ENCODE measurements at regions not wholly inside any gene's neighbourhood (a gene's known extent, or its start where the extent isn't known, plus 50 kb on each side); places are given as distances from the start of the nearest gene placed in this dataset.

GRCh38 chr10:89086801-89087521, 96.4 kb downstream of the FAS start:
- H4K20me1 ChIP-seq (ENCODE audit: insufficient read depth, low read length): no peaks in the 10 kb centered on the region
- H2AFZ ChIP-seq (ENCODE audit: low read depth, low read length): peak overlapping the region; percentile 66
- no peaks in the 10 kb centered on the region for H3K27me3 ChIP-seq (ENCODE audit: insufficient read depth, low read length, poor library complexity)
- no peaks in the 10 kb centered on the region for H3K79me2 ChIP-seq (ENCODE audit: insufficient read depth, low read length)
- H3K4me2 ChIP-seq (ENCODE audit: insufficient read depth, low read length): peak overlapping the region; percentile 45
- H3K27ac ChIP-seq (ENCODE audit: low read length): peak overlapping the region; percentile 70
- ATAC-seq (ENCODE audit: insufficient read depth, low read depth): peak; percentile 85
- peaks cover 56% of the 10 kb centered on the region for H3K4me1 ChIP-seq (ENCODE audit: insufficient read depth, low read length)
- DNase-seq: peak; percentile 86
- no peaks in the 10 kb centered on the region for H3K36me3 ChIP-seq (ENCODE audit: insufficient read depth, low read length)
- TF ChIP-seq EZH2 (IDR thresholded peaks at IDR 0.05; ENCODE audit: borderline replicate concordance, low read depth, low read length, severe bottlenecking): no peak
- no peak for TF ChIP-seq CTCF (IDR thresholded peaks at IDR 0.05; ENCODE audit: borderline replicate concordance, extremely low read depth, low read length, poor library complexity, severe bottlenecking)
- H3K9me3 ChIP-seq (ENCODE audit: insufficient read depth, low read length, severe bottlenecking): no peaks in the 10 kb centered on the region
- H3K9ac ChIP-seq (ENCODE audit: low read depth, low read length): peak overlapping the region; percentile 43
- peak overlapping the region in 1 of 2 experiments; percentile 40; a peak in 2 of 4 replicates for H3K4me3 ChIP-seq (ENCODE audit: low read depth in 1 of 2, low read length in 2 of 2)

- DNase-seq (no peak), ATAC-seq (ENCODE audit: insufficient read depth, low read depth) (no peak)
- peak overlapping the region; percentile 58 for H3K27ac ChIP-seq (ENCODE audit: low read length)
- H3K27me3 ChIP-seq (ENCODE audit: insufficient read depth, low read length, poor library complexity): no peaks in the 10 kb centered on the region
- H3K4me3 ChIP-seq (ENCODE audit: low read depth in 1 of 2, low read length in 2 of 2): no peak overlapping the region
- peak overlapping the region; percentile 44; the same call in 1 of the 2 replicates for H2AFZ ChIP-seq (ENCODE audit: low read depth, low read length)
- peaks cover 66% of the 10 kb centered on the region for H3K4me1 ChIP-seq (ENCODE audit: insufficient read depth, low read length)
- H3K9ac ChIP-seq (ENCODE audit: low read depth, low read length): no peak overlapping the region
- H3K79me2 ChIP-seq (ENCODE audit: insufficient read depth, low read length): no peaks in the 10 kb centered on the region
- no peaks in the 10 kb centered on the region for H3K36me3 ChIP-seq (ENCODE audit: insufficient read depth, low read length)
- TF ChIP-seq CTCF (IDR thresholded peaks at IDR 0.05; ENCODE audit: borderline replicate concordance, extremely low read depth, low read length, poor library complexity, severe bottlenecking): no peak
- no peak for TF ChIP-seq EZH2 (IDR thresholded peaks at IDR 0.05; ENCODE audit: borderline replicate concordance, low read depth, low read length, severe bottlenecking)
- no peaks in the 10 kb centered on the region for H4K20me1 ChIP-seq (ENCODE audit: insufficient read depth, low read length)
- no peaks in the 10 kb centered on the region for H3K9me3 ChIP-seq (ENCODE audit: insufficient read depth, low read length, severe bottlenecking)
- peak overlapping the region; percentile 57; the same call in 1 of the 2 replicates for H3K4me2 ChIP-seq (ENCODE audit: insufficient read depth, low read length)
These were observed 94.6 kb downstream of the FAS start for GRCh38 chr10:89085153-89085552.

GRCh38 chr10:89082086-89082485, 91.5 kb downstream of the FAS start:
- no peak overlapping the region for H3K4me3 ChIP-seq (ENCODE audit: low read depth in 1 of 2, low read length in 2 of 2)
- ATAC-seq (ENCODE audit: insufficient read depth, low read depth): no peak
- no peak overlapping the region for H3K9ac ChIP-seq (ENCODE audit: low read depth, low read length)
- H4K20me1 ChIP-seq (ENCODE audit: insufficient read depth, low read length): no peaks in the 10 kb centered on the region
- no peaks in the 10 kb centered on the region for H3K9me3 ChIP-seq (ENCODE audit: insufficient read depth, low read length, severe bottlenecking)
- no peak for TF ChIP-seq CTCF (IDR thresholded peaks at IDR 0.05; ENCODE audit: borderline replicate concordance, extremely low read depth, low read length, poor library complexity, severe bottlenecking)
- TF ChIP-seq EZH2 (IDR thresholded peaks at IDR 0.05; ENCODE audit: borderline replicate concordance, low read depth, low read length, severe bottlenecking): no peak
- no peak for DNase-seq
- H3K27me3 ChIP-seq (ENCODE audit: insufficient read depth, low read length, poor library complexity): no peaks in the 10 kb centered on the region
- H3K4me2 ChIP-seq (ENCODE audit: insufficient read depth, low read length): peak overlapping the region; percentile 23; the same call in 1 of the 2 replicates
- H3K36me3 ChIP-seq (ENCODE audit: insufficient read depth, low read length): no peaks in the 10 kb centered on the region
- peaks cover 56% of the 10 kb centered on the region for H3K4me1 ChIP-seq (ENCODE audit: insufficient read depth, low read length)
- no peaks in the 10 kb centered on the region for H3K79me2 ChIP-seq (ENCODE audit: insufficient read depth, low read length)
- H3K27ac ChIP-seq (ENCODE audit: low read length): no peak overlapping the region
- no peak overlapping the region for H2AFZ ChIP-seq (ENCODE audit: low read depth, low read length)

Measured in DND-41 (cell line).